Body of pancreas (tissue), 4 donors: ENCODE measurements at regions not wholly inside any gene's neighbourhood (a gene's known extent, or its start where the extent isn't known, plus 50 kb on each side); places are given as distances from the start of the nearest gene placed in this dataset.
"Not testable (repeated sequence)": the region's sequence is repeated elsewhere in the genome, so short reads cannot be mapped to it uniquely, and the experiment has no call there.

ENCODE experiments used
- ATAC-seq: fragments of 150-250 bp; one replicate; pipeline ENCODE4 v1.9.1; 2016
- DNase-seq, 4 donors: peaks; one replicate each; pipeline ENCODE4 v3.0.0-alpha.2; 2019
- H3K27ac ChIP-seq, 4 donors: fragments of 200-600 bp; sonication (generic); 1 replicate in 3 of 4; 2 replicates in 1 of 4; pipeline versions ENCODE4 v1.5.1 to v1.6.1; 2016 to 2019; ENCODE audit warnings: mild to moderate bottlenecking in 1 of 4, mixed read lengths in 1 of 4, moderate library complexity in 1 of 4
- H3K27me3 ChIP-seq, 2 donors: fragments of 200-600 bp; sonication (generic); one replicate each; pipeline ENCODE4 v1.6.0; 2016; ENCODE audit warnings: mild to moderate bottlenecking in 1 of 2
- H3K36me3 ChIP-seq, 2 donors: fragments of 200-600 bp; sonication (generic); replicated peaks in 1 of 2; 2 replicates each; pipeline ENCODE4 v1.5.1; 2016; ENCODE audit warnings: low read depth in 2 of 2; ENCODE audit not compliant: insufficient read depth in 1 of 2
- H3K4me1 ChIP-seq: fragments of 200-600 bp; sonication (generic); one replicate; pipeline ENCODE4 v1.6.0; 2016
- H3K4me3 ChIP-seq, 2 donors: fragments of 200-600 bp; sonication (generic); 1 replicate in 1 of 2; 2 replicates in 1 of 2; pipeline ENCODE4 v1.5.1; 2016 to 2019
- H3K9me3 ChIP-seq, 3 donors: fragments of 200-600 bp; sonication (generic); 1 replicate in 2 of 3; 2 replicates in 1 of 3; pipeline ENCODE4 v1.5.1; 2016
- POLR2A ChIP-seq, 3 donors: fragments of 450-650 bp; IDR thresholded peaks; one replicate each; pipeline ENCODE4 v1.6.1; 2016; ENCODE audit warnings: antibody characterized with exemption in 3 of 3, mild to moderate bottlenecking in 2 of 3
- WGBS, 2 donors: methylation state at CpG; one replicate each; pipeline ENCODE4 v1.1.5; 2017; 5-methylcytosine and 5-hydroxymethylcytosine counted together
- intact Hi-C: fragments of 100-400 bp; cut with DNase I; formaldehyde crosslinking; loops from one replicate; pipeline ENCODE4 v1.15.1; 2023
- TF ChIP-seq, protein P1 (sequence below), 7 experiments: fragments of 450-650 bp in 4 of 7; fragments of 200-600 bp in 3 of 7; sonication (generic) in 3 of 7; IDR thresholded peaks; one replicate each; pipeline ENCODE4 v1.5.1; 2016 to 2019; ENCODE audit warnings: antibody characterized with exemption in 7 of 7

DNA sequence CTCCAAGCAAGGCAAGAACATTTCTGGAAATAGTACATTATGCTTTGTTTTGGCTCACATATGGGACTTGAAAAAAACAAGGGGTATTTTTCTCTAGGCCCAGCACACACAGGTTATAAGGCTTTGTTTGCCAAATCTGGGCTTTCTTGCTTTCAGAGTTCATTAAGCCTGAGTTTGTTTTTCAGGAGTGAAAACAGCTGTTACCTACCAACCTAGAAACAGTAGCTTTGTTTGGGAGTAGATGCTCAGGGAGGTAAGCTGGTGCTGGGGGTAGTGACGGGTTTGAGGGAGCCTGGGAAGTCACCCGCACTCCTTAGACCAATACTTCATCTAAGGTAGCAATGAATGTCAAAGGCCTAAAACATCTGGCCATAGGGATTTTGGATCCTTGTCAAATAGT lies 241.2 kb downstream of the KBTBD8 start:
- H3K27me3 ChIP-seq, result no peaks in the 10 kb centered on the region
- H3K4me3 ChIP-seq, result no peak overlapping the region
- intact Hi-C loops, result no loop called here
- WGBS, 2 donors, result 81 to 84% methylated on average over 2 of the region's 2 CpGs
- TF ChIP-seq, protein P1, sequence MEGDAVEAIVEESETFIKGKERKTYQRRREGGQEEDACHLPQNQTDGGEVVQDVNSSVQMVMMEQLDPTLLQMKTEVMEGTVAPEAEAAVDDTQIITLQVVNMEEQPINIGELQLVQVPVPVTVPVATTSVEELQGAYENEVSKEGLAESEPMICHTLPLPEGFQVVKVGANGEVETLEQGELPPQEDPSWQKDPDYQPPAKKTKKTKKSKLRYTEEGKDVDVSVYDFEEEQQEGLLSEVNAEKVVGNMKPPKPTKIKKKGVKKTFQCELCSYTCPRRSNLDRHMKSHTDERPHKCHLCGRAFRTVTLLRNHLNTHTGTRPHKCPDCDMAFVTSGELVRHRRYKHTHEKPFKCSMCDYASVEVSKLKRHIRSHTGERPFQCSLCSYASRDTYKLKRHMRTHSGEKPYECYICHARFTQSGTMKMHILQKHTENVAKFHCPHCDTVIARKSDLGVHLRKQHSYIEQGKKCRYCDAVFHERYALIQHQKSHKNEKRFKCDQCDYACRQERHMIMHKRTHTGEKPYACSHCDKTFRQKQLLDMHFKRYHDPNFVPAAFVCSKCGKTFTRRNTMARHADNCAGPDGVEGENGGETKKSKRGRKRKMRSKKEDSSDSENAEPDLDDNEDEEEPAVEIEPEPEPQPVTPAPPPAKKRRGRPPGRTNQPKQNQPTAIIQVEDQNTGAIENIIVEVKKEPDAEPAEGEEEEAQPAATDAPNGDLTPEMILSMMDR (IDR thresholded peaks at IDR 0.05), result no peak
- TF ChIP-seq POLR2A (IDR thresholded peaks at IDR 0.05), result no peak
- no peaks in the 10 kb centered on the region for H3K4me1 ChIP-seq
- H3K36me3 ChIP-seq, result no peaks in the 10 kb centered on the region
- H3K27ac ChIP-seq, result no peak overlapping the region
- H3K9me3 ChIP-seq, result no peaks in the 10 kb centered on the region
- DNase-seq, result no peak
- no peak for ATAC-seq

DNA sequence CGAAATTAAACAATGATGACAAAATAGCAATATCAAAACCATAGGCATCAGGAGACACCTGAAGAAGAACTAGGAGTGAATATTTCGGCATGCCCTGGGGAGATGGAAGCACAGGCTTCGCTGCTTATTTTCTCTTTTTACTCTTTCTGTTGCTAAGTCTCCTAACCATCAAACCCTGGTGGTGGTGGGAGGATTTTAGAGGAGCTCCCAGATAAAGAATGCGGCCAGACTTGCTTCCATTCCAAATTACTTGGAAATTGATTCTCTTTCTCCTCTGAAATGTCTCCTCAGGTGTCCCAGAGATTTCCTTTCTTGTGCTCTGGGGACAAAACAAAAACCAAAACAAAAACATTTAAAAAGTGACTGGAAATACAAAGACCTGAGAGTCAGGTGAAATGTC lies 243.0 kb downstream of the KBTBD8 start:
- no peaks in the 10 kb centered on the region for H3K4me1 ChIP-seq
- intact Hi-C loops, result no loop called here
- no peak for TF ChIP-seq POLR2A (IDR thresholded peaks at IDR 0.05)
- TF ChIP-seq, protein P1 (IDR thresholded peaks at IDR 0.05), result no peak
- H3K4me3 ChIP-seq, result no peak overlapping the region
- WGBS, 2 donors, result 75 to 78% methylated on average over 4 of the region's 4 CpGs
- H3K36me3 ChIP-seq, result no peaks in the 10 kb centered on the region
- no peak for DNase-seq
- no peaks in the 10 kb centered on the region for H3K27me3 ChIP-seq
- no peak overlapping the region for H3K27ac ChIP-seq
- H3K9me3 ChIP-seq, result no peaks in the 10 kb centered on the region
- no peak for ATAC-seq

DNA sequence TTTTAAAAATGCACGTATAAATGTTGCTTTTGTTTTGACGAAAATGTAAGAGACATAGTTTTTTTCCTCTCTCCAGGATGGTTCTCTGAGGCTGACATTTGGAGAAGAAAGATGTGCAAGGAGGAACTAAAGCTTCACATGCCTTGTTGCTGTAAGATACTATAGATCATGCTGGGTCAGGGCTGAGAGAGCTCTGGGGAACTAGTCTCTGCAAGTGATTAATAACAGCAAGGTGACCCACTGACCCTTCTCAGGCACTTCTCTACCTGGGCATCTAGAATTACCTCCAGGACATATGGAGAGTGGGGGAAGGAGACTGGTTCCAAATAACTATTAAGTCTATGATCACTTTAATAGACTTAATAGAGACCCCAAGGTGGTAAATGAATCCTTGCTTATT lies 246.0 kb downstream of the KBTBD8 start:
- H3K4me3 ChIP-seq, result no peak overlapping the region
- no peak for ATAC-seq
- TF ChIP-seq POLR2A (IDR thresholded peaks at IDR 0.05), result no peak
- TF ChIP-seq, protein P1 (IDR thresholded peaks at IDR 0.05), result no peak
- 69 to 81% methylated on average over 2 of the region's 2 CpGs for WGBS, 2 donors
- H3K27me3 ChIP-seq, result no peaks in the 10 kb centered on the region
- no peaks in the 10 kb centered on the region for H3K36me3 ChIP-seq
- DNase-seq, result no peak
- H3K27ac ChIP-seq, result no peak overlapping the region
- no peaks in the 10 kb centered on the region for H3K4me1 ChIP-seq
- intact Hi-C loops, result no loop called here
- no peaks in the 10 kb centered on the region for H3K9me3 ChIP-seq

DNA sequence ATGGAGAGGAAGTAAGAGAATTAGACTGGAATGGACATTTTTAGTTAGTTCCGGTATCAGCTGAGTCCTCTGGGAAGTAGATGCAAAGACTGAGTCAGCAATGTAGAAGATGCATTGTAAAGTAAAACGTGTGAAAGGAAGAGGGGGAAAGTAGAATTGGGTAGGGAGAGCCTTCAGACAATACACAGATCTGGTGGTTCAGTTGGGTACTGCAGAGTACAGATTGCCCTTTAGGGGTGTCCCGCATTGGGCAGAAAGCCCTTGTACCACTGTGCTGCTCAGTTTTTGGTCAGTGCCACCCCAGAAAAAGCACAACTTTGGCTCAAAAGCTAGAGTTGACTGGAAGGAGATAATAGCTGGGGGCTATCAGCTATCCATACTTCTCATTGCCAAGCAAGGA lies 247.4 kb downstream of the KBTBD8 start:
- Histone ChIP-seq H3K4me3 (no peak overlapping the region), H3K4me1 (no peaks in the 10 kb centered on the region), H3K9me3 (no peaks in the 10 kb centered on the region), H3K27me3 (no peaks in the 10 kb centered on the region), H3K36me3 (no peaks in the 10 kb centered on the region), H3K27ac (no peak overlapping the region)
- TF ChIP-seq POLR2A (IDR thresholded peaks at IDR 0.05), result no peak
- TF ChIP-seq, protein P1 (IDR thresholded peaks at IDR 0.05), result no peak
- intact Hi-C loops, result no loop called here
- ATAC-seq, result no peak
- 62 to 69% methylated on average over 3 of the region's 3 CpGs for WGBS, 2 donors
- DNase-seq, result no peak

DNA sequence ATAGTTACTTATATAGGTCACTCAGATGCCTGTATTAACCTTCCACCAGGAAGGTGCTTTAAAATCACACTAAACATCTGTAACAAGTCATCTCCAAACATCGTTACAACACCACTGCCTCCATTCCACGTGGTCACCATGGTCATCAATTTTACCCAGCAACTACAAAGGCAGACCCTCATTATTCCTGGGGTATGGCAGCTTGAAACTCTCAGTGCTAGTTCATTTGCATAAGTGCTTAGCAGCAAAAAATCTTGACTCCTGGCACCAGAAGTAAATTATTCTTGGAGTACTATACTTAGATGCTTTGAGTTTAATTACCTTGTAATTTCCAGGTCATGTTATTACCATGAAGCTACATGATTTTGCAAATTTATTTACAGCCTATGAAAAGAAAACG lies 250.6 kb downstream of the KBTBD8 start:
- Histone ChIP-seq H3K9me3 (peaks cover 0 to 2% (median 0%) of the 10 kb centered on the region in 3 donors), H3K27ac (no peak overlapping the region), H3K4me1 (no peaks in the 10 kb centered on the region), H3K4me3 (no peak overlapping the region), H3K27me3 (no peaks in the 10 kb centered on the region), H3K36me3 (no peaks in the 10 kb centered on the region)
- 54 to 55% methylated on average over 3 of the region's 3 CpGs for WGBS, 2 donors
- DNase-seq (no peak), ATAC-seq (no peak)
- TF ChIP-seq, protein P1 (IDR thresholded peaks at IDR 0.05), result no peak
- intact Hi-C loops, result no loop called here

DNA sequence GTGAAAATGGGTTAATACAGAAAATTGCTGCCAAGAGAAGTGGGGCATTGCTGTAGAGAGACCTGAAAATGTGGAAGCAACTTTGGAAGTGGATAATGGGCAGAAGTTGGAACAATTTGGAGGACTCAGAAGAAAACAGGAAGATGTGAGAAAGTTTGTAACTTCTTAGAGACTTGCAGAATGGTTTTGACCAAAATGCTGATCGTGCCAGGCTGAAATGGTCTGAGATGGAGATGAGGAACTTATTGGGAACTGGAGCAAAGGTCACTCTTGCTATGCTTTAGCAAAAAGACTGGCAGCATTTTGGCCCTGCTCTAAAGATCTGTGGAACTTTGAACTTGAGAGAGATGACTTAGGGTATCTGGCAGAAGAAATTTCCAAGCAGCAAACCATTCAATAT lies 254.8 kb downstream of the KBTBD8 start:
- H3K36me3 ChIP-seq, H3K27me3 ChIP-seq, H3K27ac ChIP-seq, H3K4me1 ChIP-seq, ATAC-seq, DNase-seq, H3K4me3 ChIP-seq, intact Hi-C loops: not testable (repeated sequence)
- peaks cover 0 to 12% (median 0%) of the 10 kb centered on the region in 3 donors for H3K9me3 ChIP-seq
- WGBS, 2 donors, result 67 to 80% methylated on average over 1 of the region's 1 CpG
